NCI-H524 (cell line): ENCODE measurements at regions not wholly inside any gene's neighbourhood (a gene's known extent, or its start where the extent isn't known, plus 50 kb on each side); places are given as distances from the start of the nearest gene placed in this dataset.
"Not testable (repeated sequence)": the region's sequence is repeated elsewhere in the genome, so short reads cannot be mapped to it uniquely, and the experiment has no call there.

Experiments
- DNase-seq, 2 experiments: peaks; one replicate each; lab custom pipeline; 2025; lab: John Stamatoyannopoulos, UW

- DNase-seq = no peak
Observed at GRCh38 chr11:96779030-96779429, 389.2 kb downstream of the JRKL start.

GRCh38 chr11:96781082-96781481, 391.3 kb downstream of the JRKL start:
- no peak for DNase-seq

GRCh38 chr11:96782632-96783031, 392.8 kb downstream of the JRKL start:
- DNase-seq = no peak

- peak; percentile 5 to 46 for DNase-seq
Observed at GRCh38 chr11:96783311-96783710, 393.5 kb downstream of the JRKL start.

- no peak for DNase-seq
Observed at GRCh38 chr11:96785073-96785472, 395.3 kb downstream of the JRKL start.

- no peak for DNase-seq
Observed at GRCh38 chr11:96794152-96794551, 404.3 kb downstream of the JRKL start.

GRCh38 chr11:96798445-96798844, 408.6 kb downstream of the JRKL start:
- no peak for DNase-seq

GRCh38 chr11:96815236-96815635, 425.4 kb downstream of the JRKL start:
- peak; percentile 10 to 52 for DNase-seq

- DNase-seq = no peak
Observed at GRCh38 chr11:96817482-96818399, 427.9 kb downstream of the JRKL start.

- peak; percentile 16 to 52 for DNase-seq
Observed at GRCh38 chr11:96827164-96827563, 437.4 kb downstream of the JRKL start.

- DNase-seq = no peak
Observed at GRCh38 chr11:96841792-96842191, 452.0 kb downstream of the JRKL start.

GRCh38 chr11:96842731-96843130, 452.9 kb downstream of the JRKL start:
- DNase-seq = no peak

GRCh38 chr11:96854425-96854824, 464.6 kb downstream of the JRKL start:
- DNase-seq = no peak

- not testable (repeated sequence) for DNase-seq
Observed at GRCh38 chr11:96861722-96862121, 471.9 kb downstream of the JRKL start.

- no peak for DNase-seq
Observed at GRCh38 chr11:96863520-96863919, 473.7 kb downstream of the JRKL start.

- DNase-seq = no peak
Observed at GRCh38 chr11:96865020-96865419, 475.2 kb downstream of the JRKL start.

GRCh38 chr11:96869207-96869606, 479.4 kb downstream of the JRKL start:
- DNase-seq = no peak

- DNase-seq = no peak
Observed at GRCh38 chr11:96875712-96876111, 485.9 kb downstream of the JRKL start.

GRCh38 chr11:96878299-96879051, 488.7 kb downstream of the JRKL start:
- no peak for DNase-seq

- DNase-seq = not testable (repeated sequence)
Observed at GRCh38 chr11:96882622-96883021, 492.8 kb downstream of the JRKL start.

- no peak for DNase-seq
Observed at GRCh38 chr11:96885405-96885804, 495.6 kb downstream of the JRKL start.

- no peak for DNase-seq
Observed at GRCh38 chr11:96885912-96886311, 496.1 kb downstream of the JRKL start.

- no peak for DNase-seq
Observed at GRCh38 chr11:96893988-96894387, 504.2 kb downstream of the JRKL start.
